AG20443 (cell line): ENCODE measurements at regions not wholly inside any gene's neighbourhood (a gene's known extent, or its start where the extent isn't known, plus 50 kb on each side); places are given as distances from the start of the nearest gene placed in this dataset.

ENCODE experiments used
- DNase-seq: peaks from one replicate; pipeline ENCODE4 v3.0.0; 2012; ENCODE audit warnings: low spot score, mixed read lengths

DNA sequence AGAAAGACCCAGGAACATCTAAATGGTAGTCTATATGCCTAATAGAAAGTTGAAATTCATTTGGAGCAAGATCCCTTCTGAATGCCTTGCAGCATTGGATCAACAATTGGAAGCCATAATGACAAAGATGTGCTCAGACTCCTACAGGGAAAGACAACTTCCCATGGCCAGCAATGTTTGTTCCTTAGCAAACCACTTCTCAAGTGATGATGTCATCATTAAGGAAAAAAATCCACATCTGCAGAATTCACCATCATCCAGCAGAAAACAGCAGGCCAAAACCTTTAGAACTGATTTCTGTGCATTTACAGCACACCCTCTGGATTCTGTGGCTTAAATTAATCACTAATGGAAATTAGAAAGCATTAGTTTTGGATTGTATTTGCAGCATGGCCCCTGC lies 82.4 kb upstream of the ZIC3 start:
- DNase-seq: no peak

GRCh38 chrX:137482136-137482535 lies 83.8 kb upstream of the ZIC3 start:
- DNase-seq: no peak

DNA sequence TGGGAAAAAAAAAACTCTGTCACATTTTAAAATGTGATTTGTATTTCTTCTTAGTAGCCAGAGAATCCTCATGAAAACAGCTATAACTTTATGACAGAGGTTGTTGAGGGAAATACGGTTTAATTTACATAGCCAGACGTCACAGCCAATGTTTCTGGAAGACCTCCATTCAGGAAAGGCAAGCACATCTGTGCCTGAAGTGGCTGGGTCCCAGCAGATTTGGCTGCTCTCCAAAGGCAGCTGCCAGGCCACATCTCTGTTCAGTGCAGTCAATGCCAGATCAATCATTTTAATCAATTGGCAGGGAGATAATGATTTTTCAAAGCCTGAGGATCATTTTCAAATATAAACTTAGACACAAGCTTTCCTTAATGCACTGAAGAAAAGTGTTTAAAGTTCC lies 86.5 kb upstream of the ZIC3 start:
- no peak for DNase-seq

- no peak for DNase-seq
These were observed 124.2 kb upstream of the ZIC3 start for GRCh38 chrX:137441711-137442110.

DNA sequence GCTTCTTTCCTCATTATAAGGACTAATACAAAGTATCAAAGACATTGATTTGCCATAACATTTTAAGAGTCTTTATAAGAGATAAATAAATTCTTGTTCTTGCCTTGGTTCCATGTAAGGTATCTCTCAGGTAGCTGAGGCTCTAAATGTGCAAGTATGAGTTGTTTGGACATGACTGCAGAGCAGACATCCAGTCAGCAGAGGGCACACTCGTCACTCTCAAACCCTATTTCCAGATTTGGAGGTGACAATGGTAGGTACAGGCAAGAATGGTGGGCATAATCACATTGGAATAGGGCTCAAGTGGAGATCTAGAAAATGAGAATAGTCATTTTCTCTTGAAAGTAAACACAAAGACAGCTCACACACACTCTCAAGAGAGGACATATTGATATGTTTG lies 133.3 kb upstream of the ZIC3 start:
- DNase-seq: no peak

DNA sequence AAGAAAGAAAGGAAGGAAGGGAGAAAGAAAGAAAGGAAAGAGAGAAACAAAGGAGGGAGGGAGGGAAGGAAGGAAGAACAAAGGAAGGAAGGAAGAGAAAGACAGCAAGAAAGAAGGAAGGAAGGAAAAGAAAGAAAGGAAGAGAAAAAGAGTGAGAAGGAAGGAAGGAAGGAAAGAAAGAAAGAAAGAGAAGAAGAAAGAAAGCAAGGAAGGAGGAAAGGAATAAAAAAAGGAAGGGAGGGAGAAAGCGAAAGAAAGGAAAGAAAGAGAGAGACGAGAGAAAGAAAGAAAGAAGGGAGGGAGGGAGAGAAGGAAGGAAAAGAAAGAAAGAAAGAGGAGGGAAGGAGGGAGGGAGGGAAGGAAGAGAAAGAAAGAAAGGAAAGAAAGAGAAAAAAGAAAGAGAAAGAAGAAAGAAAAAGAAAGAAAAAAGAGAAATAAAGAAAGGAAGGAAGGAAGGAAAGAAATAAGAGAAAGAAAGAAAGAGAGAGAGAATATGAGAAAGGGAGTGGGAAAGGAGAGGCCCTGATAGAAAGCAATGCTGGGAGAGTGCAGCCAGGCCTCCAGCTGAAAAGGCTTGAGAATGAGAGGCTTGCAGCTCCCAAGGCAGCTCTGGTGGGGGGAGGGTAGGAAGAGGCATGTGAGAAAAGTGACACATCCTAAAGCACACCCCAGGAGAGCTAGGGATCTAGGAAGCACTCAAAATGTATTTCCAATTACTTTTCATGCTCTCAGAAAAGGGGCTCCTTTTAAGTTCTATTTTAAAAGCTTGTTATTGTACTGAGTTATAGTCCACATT lies 134.0 kb upstream of the ZIC3 start:
- DNase-seq: no peak

DNA sequence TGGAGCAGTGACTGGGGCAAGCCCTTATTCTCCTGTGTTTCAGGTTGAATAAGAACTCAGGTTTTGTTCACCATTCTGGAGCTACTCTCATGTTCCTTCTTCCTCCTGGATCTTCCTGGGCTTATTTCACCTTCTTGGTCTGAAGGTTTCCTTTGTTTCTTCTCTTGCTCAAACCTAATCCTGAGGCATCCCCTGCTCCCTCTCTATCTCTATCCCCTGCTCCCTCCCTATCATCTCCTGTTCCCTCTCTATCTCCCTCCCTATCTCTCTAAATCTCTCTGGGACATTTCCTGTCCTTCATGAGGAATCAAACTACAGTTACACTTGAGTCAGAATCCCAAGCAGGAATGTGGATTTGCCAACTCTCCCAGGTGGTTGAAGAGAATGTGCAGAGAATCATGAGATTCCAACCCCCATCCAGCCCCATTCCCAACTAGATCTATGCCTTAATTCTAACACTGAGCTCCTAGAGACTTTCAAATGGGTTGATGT lies 134.9 kb upstream of the ZIC3 start:
- DNase-seq: no peak

- no peak for DNase-seq
These were observed 135.6 kb upstream of the ZIC3 start for GRCh38 chrX:137430301-137430700.

DNA sequence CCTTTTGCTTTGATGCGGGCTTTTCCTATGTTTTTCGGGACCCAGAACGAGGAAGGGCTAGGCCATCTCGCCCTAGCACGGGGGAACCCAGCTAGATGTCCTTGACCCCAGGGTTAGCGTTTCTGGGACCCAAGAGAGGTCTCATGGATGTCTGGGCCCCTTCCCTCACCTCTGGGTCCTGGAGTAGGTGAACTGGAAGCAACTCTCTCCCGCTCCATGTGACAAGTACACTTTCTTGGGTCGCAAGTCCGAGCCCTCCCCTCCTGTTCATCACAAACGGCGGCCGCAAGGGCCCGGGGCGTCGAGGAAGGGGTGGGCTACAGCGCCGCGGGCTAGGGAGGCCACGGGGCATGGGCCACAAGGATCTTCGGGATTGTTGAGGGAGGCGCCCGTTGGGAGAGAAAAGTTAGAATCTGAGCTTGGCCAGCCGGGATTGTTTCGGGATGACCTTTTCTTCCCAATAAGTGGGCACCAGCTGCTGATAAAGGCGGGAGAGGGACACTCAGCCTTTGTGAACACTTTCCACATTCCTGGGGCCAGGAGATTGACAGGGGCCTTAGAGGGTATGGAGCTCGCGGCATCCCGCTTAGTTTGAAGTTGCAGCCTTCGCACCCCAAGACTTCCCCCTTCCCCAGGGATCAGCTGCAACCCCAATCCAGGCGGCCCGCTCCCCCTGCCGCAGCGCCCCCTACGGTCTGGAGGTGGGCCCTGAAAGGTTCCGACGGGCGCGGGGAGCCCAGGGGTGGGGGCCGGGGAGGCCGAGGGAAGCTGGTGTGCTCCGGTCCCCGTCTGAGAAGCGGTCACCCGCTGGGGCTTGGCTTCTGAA lies 136.9 kb upstream of the ZIC3 start:
- no peak for DNase-seq

- DNase-seq: peak; percentile 24
These were observed 137.7 kb upstream of the ZIC3 start for GRCh38 chrX:137428221-137428661.

DNA sequence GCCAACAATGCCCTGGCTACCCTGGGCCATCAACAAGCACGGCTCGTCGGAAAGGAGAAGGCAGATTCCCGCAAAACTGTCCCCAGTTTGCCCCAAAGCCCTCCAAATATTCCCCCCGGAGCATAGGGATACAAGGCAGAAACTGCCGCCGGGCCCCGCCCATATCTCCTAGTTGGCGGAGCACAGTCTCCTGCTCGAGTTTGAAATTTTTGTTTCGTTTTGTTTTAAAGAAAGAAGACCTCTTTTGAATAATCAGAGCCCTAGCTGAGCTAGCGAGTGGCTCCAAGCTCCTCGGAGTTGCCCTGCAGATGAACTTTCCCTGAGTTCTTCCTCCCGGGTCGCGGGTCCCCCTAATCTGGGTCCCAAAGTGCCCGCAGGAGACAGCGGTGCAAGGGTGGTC lies 138.1 kb upstream of the ZIC3 start:
- DNase-seq: peak; percentile 46

DNA sequence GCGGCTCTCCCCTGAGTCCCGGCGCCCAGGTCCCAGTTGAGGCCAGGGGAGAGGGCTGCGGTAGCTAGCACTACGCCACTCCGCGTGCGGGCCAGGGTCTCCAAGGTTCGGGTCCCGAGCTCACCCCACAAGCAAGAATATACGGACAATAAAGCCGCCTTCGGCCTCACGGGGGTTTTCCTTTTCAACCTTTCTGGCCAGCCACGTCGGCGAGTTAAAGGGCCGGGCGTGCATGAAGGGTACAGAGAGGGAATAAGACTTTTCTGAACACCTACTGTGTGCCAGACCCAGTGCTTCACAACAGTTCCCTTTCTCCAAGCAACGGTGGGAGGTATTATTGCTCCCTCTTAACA lies 138.5 kb upstream of the ZIC3 start:
- no peak for DNase-seq

DNA sequence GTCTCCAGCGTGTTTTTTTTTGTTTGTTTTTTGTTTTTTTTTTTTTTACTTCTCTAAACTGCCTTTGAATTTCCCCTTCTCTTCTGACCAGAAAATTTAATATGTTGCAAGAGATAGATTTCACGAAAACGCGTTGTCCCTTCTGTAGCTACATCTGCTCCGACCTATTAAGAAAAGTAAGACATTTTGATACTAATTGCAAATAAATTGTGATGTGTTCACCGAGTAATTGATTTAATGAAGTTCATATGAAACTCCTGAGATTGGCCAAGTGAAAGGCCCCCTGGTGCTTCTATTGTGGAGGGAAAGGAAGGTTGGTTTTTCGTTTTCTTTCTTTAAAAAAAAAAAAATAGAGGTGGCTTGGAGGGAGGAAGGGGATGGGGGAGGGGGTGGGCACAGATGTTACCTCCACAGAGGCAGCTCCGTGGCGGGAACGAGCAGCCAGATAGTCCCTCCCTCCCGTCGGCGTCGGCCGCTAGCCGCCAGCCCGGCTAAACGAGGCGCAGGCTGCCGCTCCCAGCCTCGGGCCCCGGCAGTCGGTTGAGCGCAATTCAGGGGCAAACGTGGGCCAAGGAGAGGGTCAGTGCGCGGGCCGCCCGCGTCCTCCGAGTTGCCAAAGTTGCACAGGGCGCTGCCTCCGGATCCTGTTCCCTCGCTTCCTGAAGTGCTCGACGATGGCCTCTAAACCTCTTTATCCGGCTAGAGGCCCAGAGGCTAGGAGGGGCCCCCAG lies 139.1 kb upstream of the ZIC3 start:
- no peak for DNase-seq

- no peak for DNase-seq
These were observed 139.9 kb upstream of the ZIC3 start for GRCh38 chrX:137425986-137426385.

DNA sequence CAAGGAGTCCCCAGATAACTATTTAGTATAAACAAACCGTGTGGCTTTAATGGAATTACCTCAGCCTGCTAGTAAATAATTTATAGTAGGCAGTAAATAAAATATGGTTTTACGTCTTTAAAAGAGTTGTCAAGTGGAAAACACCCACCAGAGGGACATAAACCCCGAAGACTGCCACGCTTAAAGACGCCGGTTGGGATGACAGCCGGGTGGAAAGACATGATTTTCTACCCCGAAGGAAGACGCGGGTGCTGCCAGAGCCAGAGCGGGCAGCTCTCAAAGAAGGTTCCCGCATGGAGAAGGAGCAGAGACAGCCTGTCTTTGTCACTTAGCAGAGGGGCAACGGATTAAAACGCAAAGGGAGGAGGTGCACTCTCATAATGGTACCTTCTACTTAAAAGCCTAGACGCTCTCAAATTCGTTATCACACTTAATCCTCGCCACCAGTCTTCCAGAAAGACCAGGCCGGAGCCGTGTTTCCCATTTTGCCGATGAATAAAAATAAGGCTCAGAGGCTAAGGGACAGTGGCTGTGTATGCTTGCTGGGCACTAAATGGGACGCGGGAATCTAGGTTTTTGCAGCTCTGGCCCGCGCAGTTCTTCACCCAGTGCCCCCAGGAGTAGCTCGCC lies 140.5 kb upstream of the ZIC3 start:
- DNase-seq: no peak

DNA sequence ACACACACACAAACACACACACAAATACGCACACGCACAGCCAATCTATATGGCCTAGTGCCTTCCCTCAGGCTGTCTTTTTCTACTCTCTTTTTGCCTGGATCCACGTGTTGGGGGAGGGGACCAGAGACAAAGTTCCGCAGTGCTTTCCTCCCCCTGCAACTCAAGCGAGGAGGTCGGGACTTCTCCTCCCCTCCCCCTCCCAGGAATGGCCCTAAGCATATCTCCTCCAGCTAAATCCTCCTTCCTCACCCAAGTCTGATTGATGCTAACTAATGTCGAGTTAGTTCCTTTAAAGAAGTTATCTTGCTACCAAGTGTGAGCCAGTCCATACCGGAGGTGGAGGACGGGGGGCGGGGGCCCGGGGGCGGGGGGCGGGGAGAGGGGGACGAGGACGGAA lies 141.2 kb upstream of the ZIC3 start:
- no peak for DNase-seq

DNA sequence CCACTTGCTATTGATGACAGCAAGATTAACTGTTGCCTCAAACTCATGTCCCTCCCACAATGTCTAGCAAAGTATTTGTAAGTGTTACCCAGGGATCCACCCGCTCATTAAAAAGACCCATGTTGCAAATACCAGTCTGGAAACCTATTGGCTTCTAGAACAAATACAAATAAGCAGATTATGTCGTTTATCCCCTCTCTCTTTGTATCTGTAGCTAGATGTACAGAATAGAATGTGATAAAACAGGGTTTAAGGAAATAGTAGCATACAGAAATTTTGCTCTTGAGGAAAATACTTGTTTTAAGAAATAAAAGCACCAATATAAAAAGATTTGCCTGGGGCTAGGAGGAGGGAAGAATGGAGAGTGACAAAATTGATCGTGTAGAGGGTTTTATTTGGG lies 142.7 kb upstream of the ZIC3 start:
- no peak for DNase-seq

- no peak for DNase-seq
These were observed 147.8 kb upstream of the ZIC3 start for GRCh38 chrX:137418086-137418485.

GRCh38 chrX:137413190-137413589 lies 152.7 kb upstream of the ZIC3 start:
- DNase-seq: no peak

DNA sequence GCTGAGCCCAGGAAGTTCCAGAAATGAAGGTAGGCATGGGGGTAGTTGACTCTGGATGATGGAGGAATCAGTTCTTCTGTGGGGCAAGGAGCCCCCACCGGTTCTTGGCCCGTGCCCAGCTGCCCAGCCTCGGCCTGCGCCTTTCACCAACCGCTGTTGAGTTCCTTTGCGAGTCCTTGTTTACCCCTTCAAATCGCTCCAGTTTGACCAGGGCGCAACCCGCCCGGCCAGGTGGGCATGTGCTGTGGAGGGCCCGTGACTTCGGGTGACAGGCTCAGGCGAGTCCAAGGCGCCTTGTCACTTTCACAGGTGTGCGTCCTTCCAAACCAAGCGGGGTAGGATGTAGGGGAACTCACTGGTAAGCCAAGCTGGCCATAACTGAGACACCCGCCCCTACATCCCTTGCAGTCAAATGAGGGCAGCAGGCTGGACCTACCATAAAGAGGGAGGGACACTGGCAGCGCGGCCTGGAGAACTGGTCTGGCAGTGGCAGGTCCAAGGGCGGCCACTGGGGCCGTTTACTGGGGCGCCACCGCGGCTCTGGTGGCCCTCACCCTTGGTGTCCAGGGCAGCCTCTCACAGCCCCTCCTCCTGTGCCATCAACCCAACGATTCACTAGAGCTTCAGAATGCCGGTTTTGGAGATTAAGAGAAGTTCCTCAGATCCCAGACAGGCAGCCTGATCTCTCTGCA lies 160.3 kb upstream of the ZIC3 start:
- no peak for DNase-seq

GRCh38 chrX:137401092-137401491 lies 164.8 kb upstream of the ZIC3 start:
- DNase-seq: no peak

GRCh38 chrX:137387646-137388045 lies 178.3 kb upstream of the ZIC3 start:
- no peak for DNase-seq
